ENCODE measurements at regions not wholly inside any gene's neighbourhood (a gene's known extent, or its start where the extent isn't known, plus 50 kb on each side); places are given as distances from the start of the nearest gene placed in this dataset.

DNA sequence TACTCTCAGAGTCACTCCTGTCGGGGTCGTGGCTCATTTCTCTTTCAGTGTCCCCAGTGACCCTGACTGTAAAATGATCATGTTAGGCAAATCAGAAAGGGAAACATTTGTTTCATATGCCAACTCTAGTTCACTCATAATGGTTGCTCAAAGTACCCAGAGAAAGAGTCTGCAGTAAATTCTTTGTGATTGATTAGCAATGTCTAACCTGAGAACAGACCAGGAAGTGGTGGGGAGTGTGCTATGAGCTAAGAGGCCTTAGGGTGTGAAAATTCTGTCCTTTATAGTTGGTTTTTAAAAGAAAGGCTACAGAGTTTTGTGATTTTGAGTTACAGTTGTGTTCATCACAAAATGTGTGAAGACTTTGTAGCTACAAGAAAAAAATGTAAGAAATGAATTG is 108.9 kb downstream of the EDEM1 start:
- TF ChIP-seq CTCF (IDR thresholded peaks at IDR 0.05; ENCODE audit: insufficient read depth, low read depth, low read length) = no peak
- TF ChIP-seq EZH2 (IDR thresholded peaks at IDR 0.05; ENCODE audit: insufficient read depth, low read length) = no peak
